Neural cell (in vitro differentiated cells): ENCODE measurements at regions not wholly inside any gene's neighbourhood (a gene's known extent, or its start where the extent isn't known, plus 50 kb on each side); places are given as distances from the start of the nearest gene placed in this dataset.

Source experiments
- H2AFZ ChIP-seq: fragments of 200-600, 300-800 bp; sonication (generic), shearing (Covaris generic); 2 replicates; pipeline ENCODE4 v1.6.0; 2014; ENCODE audit warnings: low read depth, mild to moderate bottlenecking, antibody characterized with exemption, low read length, moderate library complexity
- H3F3A ChIP-seq: fragments of 200-600 bp; shearing (Covaris generic); 2 replicates; pipeline ENCODE4 v1.6.1; 2016; ENCODE audit warnings: mild to moderate bottlenecking, moderate library complexity, mixed read lengths, antibody characterized with exemption, low read length; ENCODE audit not compliant: insufficient read depth, poor library complexity, severe bottlenecking
- H3K27ac ChIP-seq: fragments of 200-600, 300-800 bp; sonication (generic), shearing (Covaris generic); 2 replicates; pipeline ENCODE4 v1.5.1; 2014; ENCODE audit warnings: mild to moderate bottlenecking, low read length, moderate library complexity
- H3K27me3 ChIP-seq: fragments of 300-800, 200-600 bp; sonication (generic), shearing (Covaris generic); 2 replicates; pipeline ENCODE4 v1.6.0; 2014; ENCODE audit warnings: mild to moderate bottlenecking, low read depth, low read length, moderate library complexity; ENCODE audit not compliant: insufficient read depth
- H3K36me3 ChIP-seq: fragments of 300-800, 200-600 bp; sonication (generic), shearing (Covaris generic); 2 replicates; pipeline ENCODE4 v1.5.1; 2014; ENCODE audit warnings: mild to moderate bottlenecking, antibody characterized with exemption, low read length, moderate library complexity; ENCODE audit not compliant: insufficient read depth
- H3K4me2 ChIP-seq: fragments of 300-800, 200-600 bp; sonication (generic), shearing (Covaris generic); 2 replicates; pipeline ENCODE4 v1.6.0; 2014; ENCODE audit warnings: mild to moderate bottlenecking, low read length
- H3K4me3 ChIP-seq: fragments of 300-800, 200-600 bp; sonication (generic), shearing (Covaris generic); 2 replicates; pipeline ENCODE4 v1.5.1; 2014; ENCODE audit warnings: mild to moderate bottlenecking, low read length, moderate library complexity
- H3K79me2 ChIP-seq: fragments of 200-600 bp; shearing (Covaris generic); replicated peaks from 2 replicates; pipeline ENCODE4 v1.6.0; 2014; ENCODE audit warnings: mild to moderate bottlenecking, low read length, moderate library complexity; ENCODE audit not compliant: insufficient read depth
- H3K9ac ChIP-seq: fragments of 300-800, 200-600 bp; sonication (generic), shearing (Covaris generic); 2 replicates; pipeline ENCODE4 v1.6.1; 2016; ENCODE audit warnings: mild to moderate bottlenecking, low read length, mixed read lengths
- H3K9me2 ChIP-seq: fragments of 200-600 bp; shearing (Covaris generic); 2 replicates; pipeline ENCODE4 v1.6.1; 2016; ENCODE audit warnings: mild to moderate bottlenecking, low read length, mixed read lengths; ENCODE audit not compliant: insufficient read depth
- H3K9me3 ChIP-seq: fragments of 200-600, 300-800 bp; sonication (generic), shearing (Covaris generic); 2 replicates; pipeline ENCODE4 v1.6.1; 2016; ENCODE audit warnings: mild to moderate bottlenecking, mixed run types, low read length, moderate library complexity, mixed read lengths
- H4K20me1 ChIP-seq: fragments of 200-600 bp; shearing (Covaris generic); 2 replicates; pipeline ENCODE4 v1.6.1; 2016; ENCODE audit warnings: mild to moderate bottlenecking, mixed run types; ENCODE audit not compliant: insufficient read depth
- CTCF ChIP-seq: fragments of 450-650 bp; IDR thresholded peaks from 2 replicates; pipeline ENCODE4 v1.5.1; 2014; ENCODE audit warnings: antibody characterized with exemption, mild to moderate bottlenecking, moderate library complexity; ENCODE audit not compliant: poor library complexity, severe bottlenecking
- EP300 ChIP-seq: fragments of 450-650 bp; conservative IDR thresholded peaks from 2 replicates; pipeline ENCODE4 v1.6.1; 2014; ENCODE audit warnings: antibody characterized with exemption, mild to moderate bottlenecking, moderate library complexity; ENCODE audit not compliant: poor library complexity, severe bottlenecking
- EZH2 ChIP-seq: fragments of 200-600, 300-800 bp; shearing (Covaris generic), sonication (generic); IDR thresholded peaks from 2 replicates; pipeline ENCODE4 v1.6.1; 2014; ENCODE audit warnings: antibody characterized with exemption, low read length, borderline replicate concordance, mild to moderate bottlenecking; ENCODE audit not compliant: insufficient read depth, poor library complexity, severe bottlenecking
- MXI1 ChIP-seq: fragments of 450-650 bp; conservative IDR thresholded peaks from 2 replicates; pipeline ENCODE4 v1.6.1; 2014; ENCODE audit warnings: antibody characterized with exemption, mild to moderate bottlenecking; ENCODE audit not compliant: poor library complexity, severe bottlenecking
- POLR2AphosphoS5 ChIP-seq: IDR thresholded peaks from 2 replicates; pipeline ENCODE4 v1.6.1; 2012
- RAD21 ChIP-seq: fragments of 450-650 bp; conservative IDR thresholded peaks from 2 replicates; pipeline ENCODE4 v1.6.1; 2014; ENCODE audit warnings: antibody characterized with exemption, mild to moderate bottlenecking, moderate library complexity
- REST ChIP-seq: IDR thresholded peaks from 2 replicates; pipeline ENCODE4 v1.6.1; 2012; ENCODE audit warnings: borderline replicate concordance
- SMC3 ChIP-seq: fragments of 450-650 bp; conservative IDR thresholded peaks from 2 replicates; pipeline ENCODE4 v1.6.1; 2014; ENCODE audit warnings: antibody characterized with exemption, mild to moderate bottlenecking, moderate library complexity; ENCODE audit not compliant: poor library complexity
- TAF1 ChIP-seq: IDR thresholded peaks from 2 replicates; pipeline ENCODE4 v1.6.1; 2012; ENCODE audit warnings: low read depth

- no peaks in the 10 kb centered on the region for H3K36me3 ChIP-seq
- no peaks in the 10 kb centered on the region for H3K79me2 ChIP-seq
- no peaks in the 10 kb centered on the region for H4K20me1 ChIP-seq
- no peaks in the 10 kb centered on the region for H3K9me2 ChIP-seq
- H3K27ac ChIP-seq: no peak overlapping the region
- TF ChIP-seq MXI1 (no peak), TAF1 (no peak), EZH2 (no peak), RAD21 (no peak), CTCF (no peak), EP300 (no peak), REST (no peak), SMC3 (no peak), POLR2AphosphoS5 (no peak)
- no peak overlapping the region for H3K9ac ChIP-seq
- H3K9me3 ChIP-seq: no peaks in the 10 kb centered on the region
- no peak overlapping the region for H3K4me3 ChIP-seq
- no peaks in the 10 kb centered on the region for H3K27me3 ChIP-seq
- no peak overlapping the region for H3K4me2 ChIP-seq
- no peak overlapping the region for H2AFZ ChIP-seq
- no peaks in the 10 kb centered on the region for H3F3A ChIP-seq
These were observed 98.3 kb upstream of the C7orf33 start for GRCh38 chr7:148492157-148492860.

GRCh38 chr7:148495605-148496004, 95.0 kb upstream of the C7orf33 start:
- Histone ChIP-seq H3K4me3 (no peak overlapping the region), H3F3A (no peaks in the 10 kb centered on the region), H3K9me3 (no peaks in the 10 kb centered on the region), H3K27me3 (no peaks in the 10 kb centered on the region), H2AFZ (no peak overlapping the region), H3K79me2 (no peaks in the 10 kb centered on the region), H3K36me3 (no peaks in the 10 kb centered on the region), H3K9me2 (no peaks in the 10 kb centered on the region), H3K27ac (no peak overlapping the region), H4K20me1 (no peaks in the 10 kb centered on the region), H3K9ac (no peak overlapping the region), H3K4me2 (no peak overlapping the region)
- TF ChIP-seq MXI1: no peak
- no peak for TF ChIP-seq EP300
- TF ChIP-seq POLR2AphosphoS5: no peak
- no peak for TF ChIP-seq REST
- TF ChIP-seq CTCF: no peak
- TF ChIP-seq EZH2: no peak
- TF ChIP-seq SMC3: no peak
- TF ChIP-seq TAF1: no peak
- TF ChIP-seq RAD21: no peak
